Neural progenitor cell (in vitro differentiated cells): ENCODE measurements at regions not wholly inside any gene's neighbourhood (a gene's known extent, or its start where the extent isn't known, plus 50 kb on each side); places are given as distances from the start of the nearest gene placed in this dataset.

Source experiments
- CTCF ChIP-seq: fragments of 200-600 bp; sonication (generic); IDR thresholded peaks from 2 replicates; pipeline ENCODE4 v1.5.1; 2017; ENCODE audit warnings: antibody characterized with exemption, mild to moderate bottlenecking
- EZH2 ChIP-seq: fragments of 200-600 bp; sonication (generic); IDR thresholded peaks from 2 replicates; pipeline ENCODE4 v1.6.1; 2017; ENCODE audit warnings: antibody characterized with exemption, mild to moderate bottlenecking, moderate library complexity

- TF ChIP-seq CTCF, result no peak
- no peak for TF ChIP-seq EZH2
Measured at GRCh38 chr11:45092901-45093760, 53.3 kb upstream of the PRDM11 start.
